Upper lobe of left lung (tissue), 4 donors: ENCODE measurements at regions not wholly inside any gene's neighbourhood (a gene's known extent, or its start where the extent isn't known, plus 50 kb on each side); places are given as distances from the start of the nearest gene placed in this dataset.

Experiments used
- EP300 ChIP-seq, 4 donors: sonication (generic); formaldehyde crosslinking; IDR thresholded peaks; one replicate each; pipeline ENCODE4 v1.5.1; 2017; ENCODE audit warnings: antibody characterized with exemption in 4 of 4, control low read depth in 2 of 4
- POLR2A ChIP-seq, 4 donors: fragments of 450-650 bp; IDR thresholded peaks; one replicate each; pipeline ENCODE4 v1.5.1; 2016 to 2017; ENCODE audit warnings: antibody characterized with exemption in 4 of 4, mild to moderate bottlenecking in 2 of 4
- POLR2AphosphoS5 ChIP-seq, 2 donors: sonication (generic); formaldehyde crosslinking; IDR thresholded peaks; one replicate each; pipeline ENCODE4 v1.5.1; 2017; ENCODE audit warnings: antibody characterized with exemption in 2 of 2
- TF ChIP-seq, protein P1 (sequence below), 6 experiments: fragments of 450-650 bp in 4 of 6; fragments of 200-600 bp in 2 of 6; sonication (generic) in 2 of 6; IDR thresholded peaks; one replicate each; pipeline ENCODE4 v1.5.1; 2016 to 2019; ENCODE audit warnings: antibody characterized with exemption in 6 of 6

- TF ChIP-seq, protein P1, sequence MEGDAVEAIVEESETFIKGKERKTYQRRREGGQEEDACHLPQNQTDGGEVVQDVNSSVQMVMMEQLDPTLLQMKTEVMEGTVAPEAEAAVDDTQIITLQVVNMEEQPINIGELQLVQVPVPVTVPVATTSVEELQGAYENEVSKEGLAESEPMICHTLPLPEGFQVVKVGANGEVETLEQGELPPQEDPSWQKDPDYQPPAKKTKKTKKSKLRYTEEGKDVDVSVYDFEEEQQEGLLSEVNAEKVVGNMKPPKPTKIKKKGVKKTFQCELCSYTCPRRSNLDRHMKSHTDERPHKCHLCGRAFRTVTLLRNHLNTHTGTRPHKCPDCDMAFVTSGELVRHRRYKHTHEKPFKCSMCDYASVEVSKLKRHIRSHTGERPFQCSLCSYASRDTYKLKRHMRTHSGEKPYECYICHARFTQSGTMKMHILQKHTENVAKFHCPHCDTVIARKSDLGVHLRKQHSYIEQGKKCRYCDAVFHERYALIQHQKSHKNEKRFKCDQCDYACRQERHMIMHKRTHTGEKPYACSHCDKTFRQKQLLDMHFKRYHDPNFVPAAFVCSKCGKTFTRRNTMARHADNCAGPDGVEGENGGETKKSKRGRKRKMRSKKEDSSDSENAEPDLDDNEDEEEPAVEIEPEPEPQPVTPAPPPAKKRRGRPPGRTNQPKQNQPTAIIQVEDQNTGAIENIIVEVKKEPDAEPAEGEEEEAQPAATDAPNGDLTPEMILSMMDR (IDR thresholded peaks at IDR 0.05), result no peak
- TF ChIP-seq EP300 (IDR thresholded peaks at IDR 0.05), result no peak
- no peak for TF ChIP-seq POLR2A (IDR thresholded peaks at IDR 0.05)
- TF ChIP-seq POLR2AphosphoS5 (IDR thresholded peaks at IDR 0.05), result no peak
Measured at GRCh38 chr18:51955136-51955535, 384.9 kb upstream of the DCC start.
